ENCODE measurements at regions not wholly inside any gene's neighbourhood (a gene's known extent, or its start where the extent isn't known, plus 50 kb on each side); places are given as distances from the start of the nearest gene placed in this dataset.

DNA sequence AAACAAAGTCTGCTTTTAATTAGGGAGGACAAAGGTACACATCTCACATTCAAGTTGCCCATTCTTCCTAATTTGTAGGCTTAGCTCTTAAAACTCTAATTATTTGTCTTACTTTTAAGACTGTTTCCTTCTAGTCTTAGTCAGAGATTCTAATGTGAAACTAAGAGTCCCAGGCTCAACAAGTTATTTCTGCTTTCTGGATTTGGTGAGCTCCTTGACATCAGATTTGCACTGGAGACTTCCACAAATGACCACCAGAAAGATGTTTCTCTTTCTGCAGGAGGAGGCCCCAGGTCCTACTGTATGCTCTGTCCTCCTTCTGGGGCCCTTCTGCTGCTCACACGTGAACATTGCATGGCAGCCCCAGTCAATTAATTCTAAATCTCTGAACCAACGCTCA, 194.2 kb upstream of the JUN start:
- DNase-seq: no peak

DNA sequence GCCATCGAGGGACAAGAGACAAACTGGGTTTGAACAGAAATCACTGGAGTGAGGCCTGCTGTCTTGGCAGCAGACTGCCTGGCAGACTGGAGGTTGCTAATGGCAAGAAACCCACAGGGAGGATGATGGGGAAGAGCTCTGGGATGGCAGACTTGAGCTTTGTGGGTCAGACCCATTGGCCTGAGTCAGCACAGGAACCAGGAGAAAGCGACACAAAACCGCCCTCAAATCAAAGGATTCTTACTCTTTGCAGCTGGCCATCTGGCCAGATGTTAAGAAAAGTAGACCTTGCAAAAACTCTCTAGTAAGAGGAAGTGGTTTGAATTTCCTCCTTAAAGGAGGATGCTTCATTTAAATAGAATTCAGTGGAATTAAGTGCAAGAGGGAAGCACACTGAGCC, 195.2 kb upstream of the JUN start:
- no peak for DNase-seq

DNA sequence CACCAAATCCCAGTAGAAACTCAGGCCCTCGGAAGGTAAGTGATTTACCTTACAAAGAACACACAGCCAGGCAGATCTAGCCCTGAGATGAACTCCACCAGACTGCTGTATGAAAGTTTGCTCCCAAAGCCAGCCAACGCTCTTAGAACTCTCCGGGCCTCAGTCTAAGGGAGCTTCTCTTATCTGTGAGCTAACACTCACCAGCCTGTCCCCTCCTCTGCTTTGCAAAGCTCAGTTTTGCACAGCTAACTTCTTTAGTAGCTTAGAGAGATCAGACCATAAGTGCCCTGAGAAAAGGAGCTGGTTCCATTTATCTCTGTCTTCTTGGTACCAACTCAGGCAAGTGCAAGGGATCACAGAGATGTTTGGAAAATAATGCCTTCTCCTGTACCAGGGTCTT, 195.8 kb upstream of the JUN start:
- no peak for DNase-seq

DNA sequence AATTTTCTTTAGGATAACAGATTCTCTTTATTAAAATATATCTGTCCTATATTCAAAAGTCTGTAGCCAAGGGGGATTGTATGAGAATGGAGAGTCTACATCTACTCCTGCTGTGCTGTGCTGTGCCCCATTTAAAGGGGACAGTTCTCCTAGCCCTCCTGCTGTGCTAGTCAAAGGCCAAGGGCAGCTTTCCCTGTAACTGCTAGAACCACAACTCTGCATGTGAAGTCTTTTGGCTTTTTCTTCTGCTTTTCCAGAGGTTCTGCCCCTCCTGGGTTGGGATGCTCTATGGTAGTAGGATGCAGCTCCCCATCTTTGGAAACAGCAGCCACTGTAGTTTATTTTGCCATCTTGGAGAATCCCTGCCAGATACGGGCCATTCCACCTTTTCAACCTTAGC, 197.5 kb upstream of the JUN start:
- no peak for DNase-seq

DNA sequence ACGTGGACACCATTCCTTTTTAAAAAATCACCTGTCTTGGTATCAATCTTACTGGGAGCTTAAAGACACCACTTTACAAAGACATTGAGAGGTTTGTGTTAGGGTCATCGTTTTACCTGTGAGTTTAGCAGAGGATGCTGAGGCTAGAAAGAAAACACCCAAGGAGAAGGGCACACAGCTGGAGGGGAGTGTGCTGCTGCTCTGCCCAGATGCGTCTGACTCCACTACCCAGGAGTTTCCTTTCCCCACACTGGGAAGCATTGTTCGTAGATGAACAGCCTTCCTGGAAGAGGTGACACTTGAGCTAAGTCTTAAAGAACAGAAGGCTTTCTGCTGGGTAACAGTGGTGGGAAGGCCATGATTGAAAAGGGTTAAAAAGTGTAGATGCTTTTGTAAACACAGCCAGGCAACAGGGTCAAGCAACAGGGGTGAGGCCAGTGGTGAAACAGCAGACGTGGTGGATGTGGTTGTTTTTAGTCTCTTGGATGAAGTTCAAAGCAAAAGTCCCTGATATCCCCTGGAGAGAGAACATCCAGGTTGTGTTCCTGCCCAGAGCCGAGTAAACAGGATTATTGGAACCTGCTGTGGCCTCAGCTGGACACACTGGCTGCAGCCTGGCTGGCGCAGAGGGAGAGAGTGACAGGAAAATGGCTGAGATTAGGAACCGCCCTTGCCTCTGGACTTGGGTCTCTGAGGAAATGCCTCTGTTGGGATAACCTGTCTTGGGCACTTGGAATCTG, 198.6 kb upstream of the JUN start:
- no peak for DNase-seq

DNA sequence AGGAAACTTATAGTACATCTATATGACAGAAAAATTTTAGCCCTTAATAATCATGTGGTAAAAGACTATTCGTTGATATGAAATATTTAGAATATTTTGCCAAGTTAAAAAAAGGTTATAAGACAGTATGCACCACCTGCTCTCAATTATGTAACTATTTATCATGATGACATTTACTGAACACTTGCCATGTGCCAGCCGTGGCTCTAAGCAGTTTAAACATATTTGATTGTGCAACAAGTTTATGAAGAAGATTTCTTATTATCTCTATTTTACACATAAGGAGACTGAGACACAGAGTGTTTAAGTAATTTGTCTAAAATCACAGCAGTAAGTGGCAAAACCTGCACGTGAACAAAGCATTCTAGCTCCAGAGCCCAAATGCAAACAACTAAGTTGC, 199.3 kb upstream of the JUN start:
- DNase-seq: no peak

DNA sequence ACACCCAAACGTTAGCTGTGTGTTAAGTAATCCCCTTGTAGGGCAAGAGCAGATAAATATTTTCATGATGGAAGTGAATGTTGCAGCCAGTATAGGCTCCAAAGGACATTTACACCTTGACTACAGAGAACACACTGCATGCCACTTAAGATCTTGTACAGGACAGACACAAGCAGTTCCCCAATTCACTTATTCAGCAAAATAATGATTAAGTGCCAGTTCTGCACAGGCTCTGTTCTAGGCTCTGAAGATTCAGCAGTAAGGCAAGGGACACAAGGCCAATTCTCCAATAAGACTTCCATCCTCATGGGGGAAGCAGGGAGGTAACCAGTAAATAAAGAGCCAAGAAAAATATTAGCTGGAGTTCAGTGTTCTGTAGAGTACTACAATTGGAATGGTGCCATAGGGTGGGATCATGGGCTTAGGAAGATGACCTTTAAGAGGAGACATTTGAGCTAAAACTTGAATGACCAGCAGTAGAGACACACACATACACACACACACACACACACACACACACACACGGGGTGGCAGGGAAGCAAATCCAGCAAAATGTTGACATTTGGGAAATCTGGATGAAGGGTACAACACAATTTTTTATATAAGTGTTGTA, 199.9 kb upstream of the JUN start:
- no peak for DNase-seq

DNA sequence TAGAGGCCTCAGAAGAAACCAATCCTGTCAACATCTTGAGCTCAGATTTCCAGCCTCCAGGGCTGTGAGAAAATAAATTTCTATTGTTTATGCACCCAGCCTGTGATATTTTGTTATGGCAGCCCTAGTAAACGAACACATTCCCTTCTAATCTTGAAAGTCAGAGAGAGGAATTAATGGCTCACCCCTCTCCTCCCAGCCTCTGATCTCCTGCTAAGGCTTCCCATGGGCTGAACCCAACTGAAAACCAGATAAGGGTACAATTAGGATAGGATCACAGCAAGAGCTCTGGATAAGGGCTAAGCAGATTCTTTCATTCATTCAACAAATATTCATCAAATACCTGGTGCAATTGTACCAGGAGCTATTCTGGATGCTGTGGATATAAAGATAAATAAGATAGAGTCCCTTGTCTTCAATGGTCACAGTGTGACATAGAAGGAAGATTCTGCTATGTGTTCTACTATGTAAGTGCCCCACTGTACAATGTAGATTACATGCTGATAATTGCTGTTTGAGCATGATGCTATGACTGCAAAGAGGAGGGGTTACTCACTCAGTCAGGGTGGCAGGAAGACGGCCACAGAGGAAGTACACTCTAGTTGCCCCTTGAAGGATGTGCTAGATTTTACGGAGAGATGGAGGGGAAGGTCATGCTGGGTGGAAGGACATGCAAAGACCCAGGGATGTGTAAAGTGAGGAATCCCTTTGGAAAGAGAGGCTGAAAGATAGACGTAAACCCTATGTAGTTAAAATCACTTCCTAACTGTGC, 203.3 kb upstream of the JUN start:
- no peak for DNase-seq

DNA sequence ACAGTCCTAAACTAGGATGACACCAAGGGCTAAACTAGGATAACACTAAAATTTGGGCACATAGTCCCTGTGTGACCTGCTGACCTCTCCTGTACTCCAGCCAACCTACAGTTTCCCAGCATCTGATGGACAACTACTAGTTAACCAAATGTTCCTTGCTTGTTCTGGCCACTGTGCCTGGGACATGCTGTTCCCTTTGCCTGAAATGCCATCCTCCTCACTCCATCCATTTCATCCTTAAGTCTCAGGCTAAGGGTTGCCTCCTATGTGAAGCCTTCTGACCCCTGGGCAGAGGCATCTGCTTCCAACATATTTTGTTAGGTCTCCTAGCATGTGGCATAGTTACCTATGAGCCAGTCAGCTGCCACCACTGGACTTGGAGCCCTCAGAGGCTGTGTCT, 204.9 kb upstream of the JUN start:
- DNase-seq: no peak

DNA sequence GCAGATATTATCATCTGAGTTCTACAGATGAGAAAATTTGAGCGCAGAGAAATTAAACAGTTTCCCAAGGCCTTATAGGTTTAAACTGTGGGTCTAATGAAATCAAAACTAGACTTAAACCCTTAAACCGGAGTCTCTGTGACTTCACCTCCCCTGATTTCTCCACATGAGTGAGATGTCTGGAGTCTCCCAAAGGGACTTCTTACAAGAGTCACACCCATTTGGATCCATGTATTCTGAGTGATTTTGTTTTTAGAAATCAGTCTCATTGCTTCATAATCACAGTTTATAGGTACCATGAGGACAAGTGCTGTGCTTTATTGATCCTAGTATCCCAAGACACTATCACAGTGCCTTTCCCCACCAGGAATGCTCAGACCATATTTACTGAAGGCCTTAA, 206.0 kb upstream of the JUN start:
- DNase-seq: no peak

DNA sequence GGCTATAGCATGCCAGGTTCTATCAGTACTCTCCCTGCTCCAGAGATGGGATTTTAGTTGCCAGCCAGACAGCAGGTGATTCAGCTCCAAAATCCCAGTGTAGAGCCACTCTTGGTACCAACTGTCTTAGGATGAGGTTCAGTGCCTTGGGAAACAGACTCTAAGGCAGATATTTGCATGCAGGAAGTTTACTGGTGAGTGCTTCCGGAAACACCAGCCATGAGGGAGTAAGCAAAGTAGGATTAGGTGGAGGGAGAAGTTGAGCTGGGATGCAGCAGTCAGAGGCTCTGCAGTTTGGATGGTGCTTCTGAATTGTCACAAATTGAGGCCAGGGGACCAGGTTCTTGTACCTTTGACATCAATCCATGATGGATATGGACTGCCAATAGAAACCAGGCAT, 207.5 kb upstream of the JUN start:
- DNase-seq: no peak

DNA sequence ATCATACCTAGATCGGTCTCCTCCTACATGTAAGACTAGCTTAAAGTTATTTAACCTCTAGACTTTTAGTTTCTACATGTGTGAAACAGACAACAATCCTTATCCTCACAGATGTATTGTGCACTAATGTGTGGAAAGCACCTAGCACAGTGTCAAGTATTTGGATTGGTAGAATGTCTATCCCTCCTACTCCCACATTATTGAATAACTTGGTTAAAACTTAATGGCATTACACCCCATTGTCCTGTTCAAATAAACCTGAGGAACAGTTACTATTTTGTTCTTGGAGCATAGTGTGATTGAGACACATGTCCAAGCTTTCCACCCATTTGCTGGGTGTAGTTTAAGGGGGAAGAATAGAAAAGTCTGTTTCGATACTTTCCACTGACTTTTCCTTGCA, 208.8 kb upstream of the JUN start:
- DNase-seq: no peak

DNA sequence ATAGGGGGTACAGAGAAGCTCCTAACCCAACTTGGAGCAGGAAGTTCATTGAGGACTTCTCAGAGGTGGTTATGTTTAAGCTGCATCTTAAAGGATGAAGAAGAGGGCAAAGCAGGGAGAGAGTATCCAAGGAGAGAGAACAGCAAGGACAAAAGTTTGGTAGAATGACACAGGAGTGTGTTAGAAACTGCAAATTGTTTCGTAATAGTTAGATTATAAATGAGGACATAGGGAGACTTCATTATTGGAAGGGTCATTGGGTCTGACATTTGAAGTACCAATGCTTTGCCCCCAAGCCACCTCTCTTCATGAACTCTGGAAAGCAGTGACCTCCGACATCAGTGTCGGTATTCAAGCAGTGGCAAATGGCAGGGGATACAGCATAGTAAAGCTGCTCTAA, 209.6 kb upstream of the JUN start:
- no peak for DNase-seq

DNA sequence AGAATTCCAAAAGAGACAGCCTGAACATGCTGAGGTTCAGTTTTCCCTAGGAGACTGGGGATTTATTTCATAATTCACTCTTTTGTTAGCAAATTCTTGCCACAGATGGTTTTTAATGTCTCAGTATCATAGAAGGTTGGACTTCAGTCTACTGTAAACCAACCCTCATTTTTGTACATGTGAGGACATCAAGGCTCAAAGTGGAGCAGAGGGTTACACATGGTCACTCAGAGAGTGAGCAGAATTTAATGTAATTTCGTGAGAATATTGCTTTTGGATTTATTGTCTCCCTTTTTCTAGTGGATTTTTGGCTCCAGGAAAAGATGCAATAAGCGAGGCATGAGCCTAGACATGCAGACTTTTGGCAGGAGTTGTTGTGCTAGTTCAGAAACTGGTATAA, 210.8 kb upstream of the JUN start:
- DNase-seq: no peak

DNA sequence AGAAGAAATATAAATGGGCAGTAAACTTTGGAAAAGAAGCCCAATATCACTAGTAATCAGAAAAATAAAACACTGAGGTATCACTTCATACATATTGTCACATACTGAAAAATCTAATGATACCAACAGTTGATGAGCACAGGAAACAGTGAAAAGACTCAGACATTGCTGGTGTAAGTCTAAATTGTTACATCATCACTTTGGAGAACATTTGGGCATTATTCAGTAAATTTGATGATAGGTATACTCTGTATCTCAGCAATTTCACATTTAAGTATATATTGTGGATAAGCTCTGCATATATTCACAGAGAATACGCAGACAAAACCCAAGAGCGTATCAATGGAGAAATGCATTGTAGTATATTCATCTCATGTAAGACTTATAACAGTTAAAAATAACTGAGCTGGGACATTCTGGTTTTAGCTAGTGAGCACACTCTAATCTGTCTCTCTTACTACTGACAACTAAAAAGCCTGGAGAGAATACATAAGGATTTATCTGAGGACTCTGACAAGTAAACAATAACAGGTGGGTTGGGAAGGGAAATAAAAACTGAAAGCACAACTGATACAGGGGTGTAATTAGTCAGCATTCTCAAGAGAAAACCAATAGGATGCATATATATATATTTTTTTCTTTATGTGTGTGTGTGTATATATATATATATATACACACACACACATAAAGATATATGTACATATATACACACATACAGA, 212.7 kb upstream of the JUN start:
- DNase-seq: no peak

DNA sequence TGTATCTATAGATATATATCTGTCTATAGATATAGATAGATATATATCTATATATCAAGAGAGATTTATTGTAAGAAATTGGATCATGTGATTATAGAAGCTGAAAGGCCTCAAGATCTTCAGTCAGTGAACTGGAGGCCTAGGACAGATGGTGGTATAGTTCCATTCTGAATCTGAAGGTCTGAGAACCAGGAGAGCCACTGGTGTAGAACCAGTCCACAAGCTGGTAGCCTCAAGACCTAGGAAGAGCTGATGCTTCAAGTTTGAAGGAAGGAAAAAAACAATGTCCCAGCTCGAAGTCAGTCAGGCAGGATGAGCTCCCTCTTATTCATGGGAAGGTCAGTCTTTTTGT, 213.2 kb upstream of the JUN start:
- no peak for DNase-seq

DNA sequence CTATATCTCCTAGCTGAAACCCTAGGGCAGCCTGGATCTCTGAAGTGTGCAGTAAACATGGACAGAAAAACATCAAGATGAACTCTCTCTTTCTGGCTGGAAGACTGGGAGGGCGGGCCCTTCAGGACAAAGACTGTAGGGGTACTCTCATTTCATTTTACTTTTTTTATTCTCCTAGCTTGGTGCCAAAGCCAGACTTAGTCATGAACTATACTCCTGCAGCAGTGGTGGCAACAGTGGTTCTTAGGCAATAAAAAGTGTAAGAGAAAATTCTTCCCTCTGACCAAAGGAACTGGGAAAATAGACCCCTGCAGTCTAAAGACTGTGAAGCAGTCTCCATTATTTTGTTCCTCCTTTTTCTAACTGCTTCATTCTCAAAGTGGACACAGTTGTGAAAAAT, 213.8 kb upstream of the JUN start:
- DNase-seq: no peak

DNA sequence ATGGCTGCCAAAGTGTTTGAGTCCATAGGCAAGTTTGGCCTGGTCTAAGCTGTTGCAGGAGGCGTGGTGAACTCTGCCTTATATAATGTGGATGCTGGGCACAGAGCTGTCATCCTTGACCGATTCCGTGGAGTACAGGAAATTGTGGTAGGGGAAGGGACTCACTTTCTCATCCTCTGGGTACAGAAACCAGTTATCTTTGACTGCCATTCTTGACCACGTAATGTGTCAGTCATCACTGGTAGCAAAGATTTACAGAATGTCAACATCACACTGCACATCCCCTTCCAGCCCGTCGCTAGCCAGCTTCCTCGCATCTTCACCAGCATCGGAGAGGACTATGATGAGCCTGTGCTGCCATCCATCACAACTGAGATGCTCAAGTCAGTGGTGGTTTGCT, 215.8 kb upstream of the JUN start:
- no peak for DNase-seq

DNA sequence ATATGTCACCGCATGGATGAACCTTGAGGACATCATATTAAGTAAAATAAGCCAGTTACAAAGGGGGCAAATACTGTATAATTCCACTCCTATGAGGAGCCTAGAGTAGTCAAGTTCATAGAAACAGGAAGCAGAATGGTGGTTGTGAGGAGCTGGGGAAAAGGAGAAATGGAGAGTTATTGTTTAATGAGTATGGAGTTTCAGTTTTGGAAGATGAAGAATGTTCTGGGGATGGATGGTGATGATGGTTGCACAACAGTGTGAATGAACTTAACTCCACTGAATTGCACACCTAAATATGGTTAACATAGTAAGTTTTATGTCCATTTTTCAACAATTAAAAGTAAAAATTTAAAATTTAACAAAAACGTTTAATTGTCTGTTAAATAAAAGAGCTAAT, 220.9 kb upstream of the JUN start:
- DNase-seq: no peak

DNA sequence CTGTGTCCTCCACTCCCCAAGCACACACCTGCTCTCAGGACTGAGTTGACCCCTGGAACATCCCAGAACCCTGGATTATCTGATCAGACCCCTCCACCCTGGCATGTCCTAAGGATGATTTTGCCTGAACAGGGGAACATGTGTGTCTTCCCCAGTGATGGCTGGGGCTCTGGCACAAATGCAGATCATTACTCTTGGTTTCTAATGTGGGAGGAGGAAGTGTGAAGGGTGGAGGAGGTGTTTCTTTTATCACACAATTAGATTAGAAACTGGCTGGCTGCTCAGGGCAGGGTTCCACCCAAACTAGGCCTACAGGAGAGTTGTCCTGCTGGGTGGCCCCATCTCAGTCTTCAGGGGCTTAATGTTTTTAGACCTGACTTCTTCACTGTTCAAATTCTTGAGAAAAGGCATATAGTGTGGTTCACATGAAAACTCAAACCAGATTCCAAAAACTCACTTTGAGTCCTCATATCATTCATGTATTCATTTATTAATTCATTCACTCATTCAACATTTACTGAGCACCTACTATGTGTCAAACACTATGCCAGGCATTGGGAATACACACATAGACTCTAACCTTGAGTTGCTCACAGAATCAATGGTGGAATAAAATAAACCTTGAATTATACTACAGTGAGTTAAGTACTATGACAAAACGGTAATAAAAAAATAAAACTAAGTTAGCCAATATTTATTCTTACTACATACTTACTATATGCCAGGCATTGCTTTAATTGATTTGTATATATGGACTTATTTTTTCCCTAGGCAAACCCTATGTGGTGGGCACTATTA, 221.8 kb upstream of the JUN start:
- DNase-seq: no peak

DNA sequence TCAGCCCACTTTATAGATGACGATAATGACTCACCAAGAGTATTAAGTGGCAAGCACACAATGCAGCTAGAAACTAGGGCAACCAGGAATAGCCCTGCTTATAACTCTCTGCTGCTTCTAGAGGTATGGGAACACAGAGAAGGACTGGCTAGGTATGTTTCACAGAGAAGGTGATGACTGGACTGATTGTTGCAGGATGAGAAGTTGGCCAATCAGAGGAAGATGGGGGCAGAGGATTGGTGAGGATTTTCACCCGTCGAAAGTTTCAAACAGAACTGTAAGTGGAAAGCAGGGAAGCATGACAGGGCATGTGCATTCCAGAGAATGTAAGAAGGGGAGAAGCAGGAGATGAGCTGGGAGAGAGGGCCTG, 222.4 kb upstream of the JUN start:
- DNase-seq: no peak

DNA sequence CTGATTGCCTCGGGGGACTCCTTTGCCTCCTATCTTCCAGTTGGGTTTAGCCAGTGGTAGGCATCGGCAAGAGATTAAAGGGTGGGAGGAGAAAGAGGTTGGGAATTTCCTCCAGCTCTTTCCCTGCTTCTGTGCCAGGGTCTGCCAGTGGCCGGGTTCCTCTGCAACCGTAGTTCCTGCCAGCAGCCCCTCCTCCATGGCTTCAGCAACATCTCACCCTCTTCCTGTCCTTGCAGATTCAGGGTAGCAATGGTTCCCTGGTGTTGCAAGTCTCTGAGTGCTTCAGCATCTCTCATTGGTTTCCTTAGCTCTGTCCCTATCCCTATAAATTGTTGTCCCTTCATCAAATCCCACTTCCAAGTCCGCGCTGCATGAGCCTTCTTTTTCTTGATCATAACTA, 223.1 kb upstream of the JUN start:
- no peak for DNase-seq

DNA sequence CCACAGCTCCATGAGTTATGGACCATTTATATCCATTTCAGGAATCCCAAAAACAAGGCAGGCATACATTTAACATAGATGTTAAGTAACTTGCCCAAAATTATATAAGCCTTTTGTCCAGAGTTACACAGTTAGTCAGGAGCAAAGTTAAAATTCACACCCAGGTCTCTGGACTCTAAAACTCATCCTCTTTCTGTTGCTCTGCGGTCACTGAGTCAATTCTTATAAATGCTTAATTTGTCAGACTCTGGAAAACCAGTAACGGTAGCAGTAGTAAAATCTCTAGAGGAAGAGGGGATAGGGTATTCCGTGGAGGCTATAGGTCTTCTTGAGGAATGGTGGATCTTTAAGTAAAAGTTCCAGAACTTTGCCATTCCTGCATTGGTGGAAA, 223.6 kb upstream of the JUN start:
- DNase-seq: no peak
